A549 (cell line): ENCODE measurements at regions not wholly inside any gene's neighbourhood (a gene's known extent, or its start where the extent isn't known, plus 50 kb on each side); places are given as distances from the start of the nearest gene placed in this dataset.

Source experiments
- EP300 ChIP-seq, 2 experiments: fragments of >200 bp; sonication (Bioruptor Twin); formaldehyde crosslinking; IDR thresholded peaks; 2 replicates in 1 of 2; 3 replicates in 1 of 2; pipeline ENCODE4 v1.6.1; 2016 to 2017
- ESRRA ChIP-seq: fragments of 150-350 bp; IDR thresholded peaks from 2 replicates; pipeline ENCODE4 v1.6.1; 2014; ENCODE audit warnings: mild to moderate bottlenecking, low read length, borderline replicate concordance
- HDAC2 ChIP-seq: fragments of 200-600 bp; sonication (generic); IDR thresholded peaks from 2 replicates; pipeline ENCODE4 v1.6.1; 2016
- JUN ChIP-seq, 2 experiments: fragments of >200 bp; sonication (Bioruptor Twin); formaldehyde crosslinking; IDR thresholded peaks; 2 replicates in 1 of 2; 3 replicates in 1 of 2; pipeline ENCODE4 v1.6.1; 2016 to 2017
- KDM5A ChIP-seq: fragments of 200-600 bp; sonication (generic); IDR thresholded peaks from 2 replicates; pipeline ENCODE4 v1.6.1; 2016; ENCODE audit warnings: antibody characterized with exemption, mild to moderate bottlenecking
- PHF8 ChIP-seq: fragments of 200-600 bp; sonication (generic); IDR thresholded peaks from 2 replicates; pipeline ENCODE4 v1.6.1; 2016; ENCODE audit warnings: low read depth, mild to moderate bottlenecking, antibody characterized with exemption, moderate library complexity, borderline replicate concordance
- POLR2A ChIP-seq: IDR thresholded peaks from 2 replicates; pipeline ENCODE4 v1.6.1; 2012; ENCODE audit warnings: mild to moderate bottlenecking, low read length
- RAD21 ChIP-seq, 2 experiments: fragments of >200 bp in 1 of 2; sonication (Bioruptor Twin) in 1 of 2; formaldehyde crosslinking in 1 of 2; IDR thresholded peaks in 1 of 2; conservative IDR thresholded peaks in 1 of 2; 2 replicates in 1 of 2; 3 replicates in 1 of 2; pipeline ENCODE4 v1.6.1; 2012 to 2018; ENCODE audit warnings: inconsistent platforms in 1 of 2
- TF ChIP-seq, protein P1 (sequence below): fragments of >200 bp; sonication (Bioruptor Twin); formaldehyde crosslinking; IDR thresholded peaks from 3 replicates; pipeline ENCODE4 v1.5.1; 2016
- TF ChIP-seq, protein P2 (sequence below): IDR thresholded peaks from 2 replicates; pipeline ENCODE4 v1.6.1; 2012
- TF ChIP-seq, protein P3 (sequence below): fragments of 450-650 bp; IDR thresholded peaks from 2 replicates; pipeline ENCODE4 v1.6.1; 2014; ENCODE audit warnings: antibody characterized with exemption

DNA sequence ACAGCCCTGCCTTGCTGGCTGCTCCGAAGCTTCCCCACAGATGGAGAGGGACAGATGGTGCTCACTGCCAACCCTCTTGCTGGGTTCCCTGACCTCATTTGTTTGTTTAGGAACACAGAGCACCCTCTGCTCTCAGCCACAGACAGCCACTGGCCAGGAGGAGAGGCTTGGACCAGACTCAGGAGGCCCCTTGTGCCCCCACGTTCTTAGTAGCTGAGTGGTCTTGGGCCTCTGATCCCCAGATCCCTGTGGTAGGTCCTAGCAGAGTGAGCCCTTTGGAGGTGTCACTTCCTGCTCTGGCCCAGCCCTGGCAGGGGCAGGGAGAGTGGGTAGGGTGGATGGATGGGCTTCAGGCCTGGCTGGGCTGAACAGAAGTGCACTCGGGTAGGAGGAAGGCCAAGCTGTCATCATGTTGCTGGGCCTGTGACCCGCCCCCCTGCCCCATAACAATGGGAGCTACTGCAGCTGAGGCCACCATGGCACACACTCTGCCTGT lies 84.0 kb downstream of the DHCR7 start:
- TF ChIP-seq, protein P1, sequence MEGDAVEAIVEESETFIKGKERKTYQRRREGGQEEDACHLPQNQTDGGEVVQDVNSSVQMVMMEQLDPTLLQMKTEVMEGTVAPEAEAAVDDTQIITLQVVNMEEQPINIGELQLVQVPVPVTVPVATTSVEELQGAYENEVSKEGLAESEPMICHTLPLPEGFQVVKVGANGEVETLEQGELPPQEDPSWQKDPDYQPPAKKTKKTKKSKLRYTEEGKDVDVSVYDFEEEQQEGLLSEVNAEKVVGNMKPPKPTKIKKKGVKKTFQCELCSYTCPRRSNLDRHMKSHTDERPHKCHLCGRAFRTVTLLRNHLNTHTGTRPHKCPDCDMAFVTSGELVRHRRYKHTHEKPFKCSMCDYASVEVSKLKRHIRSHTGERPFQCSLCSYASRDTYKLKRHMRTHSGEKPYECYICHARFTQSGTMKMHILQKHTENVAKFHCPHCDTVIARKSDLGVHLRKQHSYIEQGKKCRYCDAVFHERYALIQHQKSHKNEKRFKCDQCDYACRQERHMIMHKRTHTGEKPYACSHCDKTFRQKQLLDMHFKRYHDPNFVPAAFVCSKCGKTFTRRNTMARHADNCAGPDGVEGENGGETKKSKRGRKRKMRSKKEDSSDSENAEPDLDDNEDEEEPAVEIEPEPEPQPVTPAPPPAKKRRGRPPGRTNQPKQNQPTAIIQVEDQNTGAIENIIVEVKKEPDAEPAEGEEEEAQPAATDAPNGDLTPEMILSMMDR: no peak
- TF ChIP-seq JUN (IDR thresholded peaks at IDR 0.05): no peak
- TF ChIP-seq, protein P2, sequence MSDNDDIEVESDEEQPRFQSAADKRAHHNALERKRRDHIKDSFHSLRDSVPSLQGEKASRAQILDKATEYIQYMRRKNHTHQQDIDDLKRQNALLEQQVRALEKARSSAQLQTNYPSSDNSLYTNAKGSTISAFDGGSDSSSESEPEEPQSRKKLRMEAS: no peak
- no peak for TF ChIP-seq POLR2A
- TF ChIP-seq, protein P3, sequence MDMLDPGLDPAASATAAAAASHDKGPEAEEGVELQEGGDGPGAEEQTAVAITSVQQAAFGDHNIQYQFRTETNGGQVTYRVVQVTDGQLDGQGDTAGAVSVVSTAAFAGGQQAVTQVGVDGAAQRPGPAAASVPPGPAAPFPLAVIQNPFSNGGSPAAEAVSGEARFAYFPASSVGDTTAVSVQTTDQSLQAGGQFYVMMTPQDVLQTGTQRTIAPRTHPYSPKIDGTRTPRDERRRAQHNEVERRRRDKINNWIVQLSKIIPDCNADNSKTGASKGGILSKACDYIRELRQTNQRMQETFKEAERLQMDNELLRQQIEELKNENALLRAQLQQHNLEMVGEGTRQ: no peak
- no peak for TF ChIP-seq RAD21 (conservative IDR thresholded peaks at IDR 0.05 in 1 of 2, IDR thresholded peaks at IDR 0.05 in 1 of 2)
- TF ChIP-seq KDM5A: no peak
- TF ChIP-seq EP300 (IDR thresholded peaks at IDR 0.05): no peak
- no peak for TF ChIP-seq ESRRA
- no peak for TF ChIP-seq HDAC2
- no peak for TF ChIP-seq PHF8
